ENCODE measurements at regions not wholly inside any gene's neighbourhood (a gene's known extent, or its start where the extent isn't known, plus 50 kb on each side); places are given as distances from the start of the nearest gene placed in this dataset.

- DNase-seq: no peak
These were observed 207.1 kb upstream of the NFE2L3 start for GRCh38 chr7:25944777-25945515.

- DNase-seq: no peak
These were observed 206.4 kb upstream of the NFE2L3 start for GRCh38 chr7:25945608-25946007.

GRCh38 chr7:25946181-25946580, 205.8 kb upstream of the NFE2L3 start:
- no peak for DNase-seq

- DNase-seq: no peak
These were observed 204.1 kb upstream of the NFE2L3 start for GRCh38 chr7:25947669-25948516.

- DNase-seq: no peak
These were observed 202.1 kb upstream of the NFE2L3 start for GRCh38 chr7:25949736-25950487.

- DNase-seq: peak; percentile 94
These were observed 201.2 kb upstream of the NFE2L3 start for GRCh38 chr7:25950488-25951413.

GRCh38 chr7:25951414-25952260, 200.4 kb upstream of the NFE2L3 start:
- DNase-seq: no peak

- DNase-seq: no peak
These were observed 199.5 kb upstream of the NFE2L3 start for GRCh38 chr7:25952261-25953057.

- DNase-seq: no peak
These were observed 198.1 kb upstream of the NFE2L3 start for GRCh38 chr7:25953859-25954258.

GRCh38 chr7:25954395-25954794, 197.6 kb upstream of the NFE2L3 start:
- no peak for DNase-seq

GRCh38 chr7:25959168-25959734, 192.7 kb upstream of the NFE2L3 start:
- DNase-seq: no peak

- DNase-seq: no peak
These were observed 188.3 kb upstream of the NFE2L3 start for GRCh38 chr7:25963733-25964132.

GRCh38 chr7:25964483-25964991, 187.5 kb upstream of the NFE2L3 start:
- no peak for DNase-seq

GRCh38 chr7:25965405-25966123, 186.4 kb upstream of the NFE2L3 start:
- no peak for DNase-seq

- DNase-seq: no peak
These were observed 185.5 kb upstream of the NFE2L3 start for GRCh38 chr7:25966469-25966868.

GRCh38 chr7:25967278-25968204, 184.5 kb upstream of the NFE2L3 start:
- no peak for DNase-seq

- no peak for DNase-seq
These were observed 183.6 kb upstream of the NFE2L3 start for GRCh38 chr7:25968205-25968993.

Measured in DMS 273 treated with DMSO at 0.1 percent for 48 hours (cell line).